ENCODE measurements at regions not wholly inside any gene's neighbourhood (a gene's known extent, or its start where the extent isn't known, plus 50 kb on each side); places are given as distances from the start of the nearest gene placed in this dataset.
"Not testable (repeated sequence)": the region's sequence is repeated elsewhere in the genome, so short reads cannot be mapped to it uniquely, and the experiment has no call there.

GRCh38 chr11:98431463-98432359 is 589.0 kb upstream of the CNTN5 start:
- intact Hi-C loops (cut with DNase I) = no loop called here
- ATAC-seq = no peak
- DNase-seq (ENCODE audit: missing footprints) = no peak

- ATAC-seq (no peak), DNase-seq (ENCODE audit: missing footprints) (no peak)
- intact Hi-C loops (cut with DNase I) = no loop called here
Measured at GRCh38 chr11:98434296-98434695, 586.5 kb upstream of the CNTN5 start.

GRCh38 chr11:98453378-98453777 is 567.4 kb upstream of the CNTN5 start:
- no peak for DNase-seq (ENCODE audit: missing footprints)
- intact Hi-C loops (cut with DNase I) = no loop called here
- no peak for ATAC-seq

DNA sequence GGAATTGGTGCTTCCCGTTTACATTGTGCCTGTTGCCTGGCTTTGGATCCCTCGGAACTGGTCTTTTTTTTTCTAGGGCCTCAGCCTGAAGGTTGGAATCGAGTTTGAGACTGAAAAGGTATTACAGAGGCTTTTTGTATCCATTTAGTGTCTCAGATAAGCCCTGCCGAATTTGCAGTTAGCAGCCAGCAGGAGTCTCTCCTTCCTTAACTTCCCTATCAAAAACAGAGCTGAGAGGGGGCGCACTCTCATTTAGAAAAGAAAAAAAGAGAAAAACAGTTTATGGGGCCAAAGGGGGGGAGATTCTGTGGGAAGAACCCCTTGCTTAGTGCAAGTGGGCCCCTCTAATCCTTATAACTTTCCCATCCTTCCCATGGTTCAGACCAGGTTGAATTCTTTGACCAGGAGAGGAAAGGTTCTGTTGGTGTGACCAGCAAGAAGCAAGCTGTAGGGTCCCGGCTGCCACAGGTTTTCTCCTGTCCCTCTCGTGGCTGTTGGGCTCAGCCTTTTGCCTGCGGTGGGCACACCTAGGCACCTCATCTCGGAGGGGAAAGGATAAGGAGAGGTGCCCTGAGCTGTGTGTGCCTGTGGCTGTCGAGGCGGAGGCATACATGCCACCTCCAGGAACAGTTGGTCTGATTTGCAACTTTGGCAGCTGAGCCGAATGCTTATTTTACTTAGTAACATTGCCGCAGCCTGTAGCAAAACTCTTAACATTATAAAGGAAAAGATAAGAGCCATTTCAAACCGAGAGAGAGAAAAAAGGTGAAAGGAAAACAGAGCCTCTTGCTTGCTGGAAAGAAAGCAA is 565.0 kb upstream of the CNTN5 start:
- ATAC-seq (no peak), DNase-seq (ENCODE audit: missing footprints) (peak; percentile 22)
- intact Hi-C loops (cut with DNase I) = no loop called here

GRCh38 chr11:98456308-98456680 is 564.5 kb upstream of the CNTN5 start:
- ATAC-seq (no peak), DNase-seq (ENCODE audit: missing footprints) (no peak)
- intact Hi-C loops (cut with DNase I) = no loop called here

- intact Hi-C loops (cut with DNase I) = no loop called here
- no peak for DNase-seq (ENCODE audit: missing footprints)
- ATAC-seq = no peak
Measured at GRCh38 chr11:98495016-98495415, 525.7 kb upstream of the CNTN5 start.

- intact Hi-C loops (cut with DNase I) = no loop called here
- ATAC-seq = no peak
- no peak for DNase-seq (ENCODE audit: missing footprints)
Measured at GRCh38 chr11:98495601-98496000, 525.1 kb upstream of the CNTN5 start.

DNA sequence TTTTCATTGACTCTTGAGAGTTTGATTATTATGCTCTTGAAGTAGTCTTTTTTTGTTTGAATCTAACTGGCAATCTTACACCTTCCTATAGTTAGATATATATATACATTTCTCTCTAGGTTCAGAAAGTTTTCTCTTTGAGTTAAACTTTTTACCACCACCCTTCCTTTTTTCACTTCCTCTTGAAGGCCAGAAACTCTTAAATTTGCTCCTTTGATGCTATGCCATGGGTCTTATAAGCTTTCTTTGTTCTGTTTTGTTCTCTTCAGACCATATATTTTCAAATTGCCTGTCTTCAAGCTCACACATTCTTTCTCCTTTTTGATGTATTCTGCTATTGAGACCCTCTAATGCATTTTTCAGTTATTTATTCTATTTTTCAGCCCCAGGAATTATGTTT is 513.5 kb upstream of the CNTN5 start:
- ATAC-seq = no peak
- intact Hi-C loops (cut with DNase I) = no loop called here
- no peak for DNase-seq (ENCODE audit: missing footprints)

GRCh38 chr11:98512938-98513337 is 507.8 kb upstream of the CNTN5 start:
- ATAC-seq = no peak
- DNase-seq (ENCODE audit: missing footprints) = no peak
- intact Hi-C loops (cut with DNase I) = no loop called here

- no peak for DNase-seq (ENCODE audit: missing footprints)
- intact Hi-C loops (cut with DNase I) = no loop called here
- ATAC-seq = no peak
Measured at GRCh38 chr11:98531576-98531975, 489.2 kb upstream of the CNTN5 start.

DNA sequence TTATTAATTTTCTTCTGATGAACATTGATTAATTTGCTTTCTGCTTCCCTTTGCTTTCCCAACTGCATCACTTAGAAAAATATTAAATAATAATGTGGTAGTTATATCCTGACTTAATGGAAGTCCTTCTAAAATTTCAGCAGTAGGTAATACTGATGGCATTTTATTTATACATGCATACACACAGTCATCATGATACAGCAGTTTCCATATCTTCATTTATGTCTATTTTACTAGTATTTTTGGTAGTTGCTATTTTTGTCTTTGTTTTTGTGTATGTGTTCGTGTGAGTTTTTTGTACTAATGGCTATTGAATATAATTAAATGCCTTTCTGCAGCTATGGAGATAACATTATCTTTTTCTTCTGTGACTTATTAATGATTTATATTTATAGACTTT is 484.7 kb upstream of the CNTN5 start:
- intact Hi-C loops (cut with DNase I) = no loop called here
- no peak for ATAC-seq
- no peak for DNase-seq (ENCODE audit: missing footprints)

- DNase-seq (ENCODE audit: missing footprints); ATAC-seq; intact Hi-C loops (cut with DNase I): not testable (repeated sequence)
Measured at GRCh38 chr11:98538358-98538757, 482.4 kb upstream of the CNTN5 start.

DNA sequence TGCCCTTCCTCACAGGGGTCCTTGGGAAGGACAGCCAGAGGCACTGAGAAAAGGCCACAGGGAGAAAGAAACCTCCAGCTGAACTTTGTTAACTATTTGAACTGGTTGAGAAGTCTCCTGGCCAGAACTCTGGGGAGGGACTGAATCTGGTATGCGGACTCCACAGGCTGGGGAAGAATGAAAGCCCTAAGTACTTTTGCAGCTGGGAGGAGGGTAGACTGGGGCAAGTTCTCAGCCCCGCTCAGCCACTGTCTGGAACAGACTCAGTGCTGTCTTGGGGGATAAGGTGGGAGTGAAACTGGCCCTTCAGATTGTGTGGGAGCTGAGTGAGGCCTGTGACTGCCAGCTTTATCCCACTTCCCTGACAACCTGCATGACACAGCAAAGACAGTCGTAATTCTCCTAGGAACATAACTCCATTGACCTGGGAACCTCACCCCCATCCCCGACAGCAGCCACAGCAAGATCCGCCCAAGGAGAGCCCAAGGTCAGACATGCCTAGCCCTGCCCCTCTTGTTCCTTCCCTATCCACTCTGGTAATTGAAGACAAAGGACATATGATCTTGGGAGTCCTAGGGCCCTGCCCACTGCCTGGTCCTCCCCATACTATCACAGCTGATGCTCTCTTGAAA is 475.1 kb upstream of the CNTN5 start:
- intact Hi-C loops (cut with DNase I) = no loop called here
- ATAC-seq (no peak), DNase-seq (ENCODE audit: missing footprints) (no peak)

DNA sequence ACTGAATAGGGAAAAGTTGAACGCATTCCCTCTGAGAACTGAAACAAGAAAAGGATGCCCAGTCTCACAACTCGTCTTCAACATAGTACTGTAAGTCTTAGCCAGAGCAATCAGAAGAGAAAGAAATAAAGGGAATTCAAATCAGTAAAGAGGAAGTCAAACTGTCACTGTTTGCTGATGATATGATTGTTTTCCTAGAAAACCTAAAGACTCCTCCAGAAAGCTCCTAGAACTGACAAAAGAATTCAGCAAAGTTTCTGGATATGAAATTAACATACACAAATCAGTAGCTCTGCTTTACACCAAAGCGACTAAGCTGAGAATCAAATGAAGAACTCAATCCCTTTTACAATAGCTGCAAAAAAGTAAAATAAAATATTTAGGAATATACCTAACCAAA is 471.2 kb upstream of the CNTN5 start:
- DNase-seq (ENCODE audit: missing footprints) (no peak), ATAC-seq (no peak)
- intact Hi-C loops (cut with DNase I) = no loop called here

DNA sequence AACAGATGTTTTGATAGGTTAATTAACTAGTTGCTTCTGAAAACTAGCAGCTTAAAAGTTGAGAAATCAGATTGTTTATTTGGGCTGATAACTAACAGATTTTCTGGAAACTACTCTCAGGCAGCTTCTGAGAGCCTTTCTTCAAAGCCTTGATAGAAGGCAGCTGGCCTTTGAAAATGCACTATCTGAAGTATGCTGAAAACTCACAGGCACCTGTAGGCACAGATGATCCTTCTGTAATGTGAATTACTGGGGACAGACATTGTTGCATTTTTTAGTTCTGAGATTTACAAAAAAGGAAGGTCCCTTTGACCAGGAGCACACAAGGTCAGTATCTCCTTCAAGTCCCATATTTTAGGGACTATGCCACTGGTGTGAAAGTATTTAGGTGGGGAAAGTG is 460.8 kb upstream of the CNTN5 start:
- DNase-seq (ENCODE audit: missing footprints) (no peak), ATAC-seq (no peak)
- intact Hi-C loops (cut with DNase I) = no loop called here

GRCh38 chr11:98561252-98561651 is 459.5 kb upstream of the CNTN5 start:
- intact Hi-C loops (cut with DNase I) = no loop called here
- no peak for ATAC-seq
- DNase-seq (ENCODE audit: missing footprints) = no peak

DNA sequence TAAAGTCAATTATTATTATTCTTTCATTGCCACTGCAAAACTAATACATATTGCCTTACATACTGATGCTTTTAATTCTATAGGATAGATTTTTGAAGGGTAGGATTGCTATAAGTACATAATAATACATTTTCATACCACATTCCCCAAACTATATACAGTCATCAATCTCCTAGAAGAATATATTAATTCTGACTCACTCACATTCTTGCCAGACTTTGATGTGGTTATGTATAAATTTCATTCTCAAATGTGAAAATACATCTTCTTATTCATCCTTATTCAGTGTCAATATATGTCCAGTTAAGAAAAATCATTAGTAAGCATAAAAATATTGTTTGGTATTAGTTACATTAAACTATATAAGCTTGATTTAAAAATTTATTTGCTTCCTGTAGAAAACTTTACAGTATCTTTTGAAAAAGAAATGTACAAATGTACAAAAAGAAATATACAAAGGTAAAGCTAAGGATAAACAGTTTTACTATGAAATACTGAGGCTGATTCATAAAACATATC is 458.8 kb upstream of the CNTN5 start:
- DNase-seq (ENCODE audit: missing footprints) (no peak), ATAC-seq (no peak)
- intact Hi-C loops (cut with DNase I) = no loop called here

- ATAC-seq (no peak), DNase-seq (ENCODE audit: missing footprints) (no peak)
- intact Hi-C loops (cut with DNase I) = no loop called here
Measured at GRCh38 chr11:98564233-98564632, 456.5 kb upstream of the CNTN5 start.

DNA sequence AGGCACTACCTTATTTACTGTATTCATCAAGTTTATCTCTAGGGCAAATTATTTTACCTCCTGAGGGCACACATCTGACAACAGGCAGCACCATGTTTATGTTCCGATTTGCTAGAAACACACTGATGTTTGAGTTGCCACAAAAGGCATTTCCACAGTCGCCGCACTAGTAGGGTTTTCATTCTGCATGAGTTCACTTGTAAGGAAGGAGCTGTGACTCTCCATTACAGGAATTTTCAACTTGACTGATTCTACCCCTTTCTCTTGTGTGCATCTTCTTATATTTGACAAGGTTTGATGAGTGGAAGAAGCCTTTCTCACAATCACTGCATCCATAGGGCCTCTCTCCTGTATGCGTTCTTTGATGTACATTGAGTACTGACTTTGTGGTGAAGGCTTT is 455.9 kb upstream of the CNTN5 start:
- intact Hi-C loops (cut with DNase I) = no loop called here
- ATAC-seq = no peak
- DNase-seq (ENCODE audit: missing footprints) = no peak

DNA sequence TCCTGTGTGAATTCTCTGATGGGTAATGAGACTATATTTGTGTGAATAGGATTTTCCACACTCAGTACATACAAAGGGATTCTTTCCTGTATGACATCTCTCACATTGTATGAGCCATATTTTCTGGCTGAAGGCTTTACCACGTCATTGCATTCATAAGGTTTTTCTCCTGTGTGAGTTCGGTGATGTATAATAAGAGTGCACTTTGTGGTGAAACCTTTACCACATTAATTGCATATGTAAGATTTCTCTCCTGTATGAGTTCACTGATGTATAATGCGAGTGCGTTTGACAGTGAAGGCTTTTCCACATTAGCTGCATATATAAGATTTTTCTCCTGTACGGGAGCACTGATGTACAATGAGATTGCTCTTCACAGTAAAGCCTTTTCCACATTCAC is 455.4 kb upstream of the CNTN5 start:
- intact Hi-C loops (cut with DNase I) = no loop called here
- DNase-seq (ENCODE audit: missing footprints) (no peak), ATAC-seq (no peak)

Measured in Right ventricle myocardium inferior (tissue), 1 donor.